ENCODE measurements at regions not wholly inside any gene's neighbourhood (a gene's known extent, or its start where the extent isn't known, plus 50 kb on each side); places are given as distances from the start of the nearest gene placed in this dataset.
"Not testable (repeated sequence)": the region's sequence is repeated elsewhere in the genome, so short reads cannot be mapped to it uniquely, and the experiment has no call there.

GRCh38 chr5:105213078-105213477 is 1650.5 kb upstream of the NUDT12 start:
- no peak for TF ChIP-seq POLR2AphosphoS5 (IDR thresholded peaks at IDR 0.05; ENCODE audit: borderline replicate concordance, low read depth, low read length)
- TF ChIP-seq EZH2 (IDR thresholded peaks at IDR 0.05), result no peak
- TF ChIP-seq FOXP2 (optimal IDR thresholded peaks at IDR 0.05; ENCODE audit: control extremely low read depth, extremely low read length, insufficient read depth), result no peak
- H3K27ac ChIP-seq, result no peak overlapping the region
- no peaks in the 10 kb centered on the region for H3K36me3 ChIP-seq (ENCODE audit: insufficient read depth, low read length)
- no peaks in the 10 kb centered on the region for H3K9me3 ChIP-seq (ENCODE audit: low read depth, low read length)
- no peak overlapping the region for H3K9ac ChIP-seq (ENCODE audit: insufficient read length)
- DNase-seq (ENCODE audit: low read depth, low spot score), result no peak
- H3K4me3 ChIP-seq, result no peak overlapping the region

GRCh38 chr5:105207066-105207465 is 1644.5 kb upstream of the NUDT12 start:
- no peak for DNase-seq (ENCODE audit: low read depth, low spot score)

GRCh38 chr5:105197531-105197930 is 1634.9 kb upstream of the NUDT12 start:
- Histone ChIP-seq H3K9ac (ENCODE audit: insufficient read length) (no peak overlapping the region), H3K4me3 (peak overlapping the region; percentile 1; the same call in 1 of the 2 replicates), H3K27ac (peak overlapping the region; percentile 58; the same call in 1 of the 2 replicates), H3K9me3 (ENCODE audit: low read depth, low read length) (no peaks in the 10 kb centered on the region), H3K36me3 (ENCODE audit: insufficient read depth, low read length) (no peaks in the 10 kb centered on the region)
- DNase-seq (ENCODE audit: low read depth, low spot score), result no peak
- TF ChIP-seq EZH2 (IDR thresholded peaks at IDR 0.05) (no peak), POLR2AphosphoS5 (IDR thresholded peaks at IDR 0.05; ENCODE audit: borderline replicate concordance, low read depth, low read length) (peak; percentile 41; the same call in 1 of the 2 replicates)

More at GRCh38 chr5:105207066-105207465, 1644.5 kb upstream of the NUDT12 start:
- H3K36me3 ChIP-seq (ENCODE audit: insufficient read depth, low read length), result no peaks in the 10 kb centered on the region
- no peak overlapping the region for H3K27ac ChIP-seq
- H3K4me3 ChIP-seq, result no peak overlapping the region
- H3K9me3 ChIP-seq (ENCODE audit: low read depth, low read length), result no peaks in the 10 kb centered on the region
- TF ChIP-seq FOXP2 (optimal IDR thresholded peaks at IDR 0.05; ENCODE audit: control extremely low read depth, extremely low read length, insufficient read depth) (no peak), POLR2AphosphoS5 (IDR thresholded peaks at IDR 0.05; ENCODE audit: borderline replicate concordance, low read depth, low read length) (no peak), EZH2 (IDR thresholded peaks at IDR 0.05) (no peak)
- H3K9ac ChIP-seq (ENCODE audit: insufficient read length), result no peak overlapping the region

GRCh38 chr5:105195765-105196164 is 1633.2 kb upstream of the NUDT12 start:
- DNase-seq (ENCODE audit: low read depth, low spot score), result no peak

GRCh38 chr5:105172918-105173317 is 1610.3 kb upstream of the NUDT12 start:
- Histone ChIP-seq H3K27ac (no peak overlapping the region), H3K4me3 (no peak overlapping the region), H3K9me3 (ENCODE audit: low read depth, low read length) (no peaks in the 10 kb centered on the region), H3K36me3 (ENCODE audit: insufficient read depth, low read length) (no peaks in the 10 kb centered on the region), H3K9ac (ENCODE audit: insufficient read length) (no peak overlapping the region)
- DNase-seq (ENCODE audit: low read depth, low spot score), result no peak
- TF ChIP-seq FOXP2 (optimal IDR thresholded peaks at IDR 0.05; ENCODE audit: control extremely low read depth, extremely low read length, insufficient read depth), result no peak
- TF ChIP-seq POLR2AphosphoS5 (IDR thresholded peaks at IDR 0.05; ENCODE audit: borderline replicate concordance, low read depth, low read length), result no peak
- no peak for TF ChIP-seq EZH2 (IDR thresholded peaks at IDR 0.05)

More at GRCh38 chr5:105195765-105196164, 1633.2 kb upstream of the NUDT12 start:
- Histone ChIP-seq H3K9ac (ENCODE audit: insufficient read length) (no peak overlapping the region), H3K36me3 (ENCODE audit: insufficient read depth, low read length) (no peaks in the 10 kb centered on the region), H3K27ac (no peak overlapping the region), H3K9me3 (ENCODE audit: low read depth, low read length) (no peaks in the 10 kb centered on the region), H3K4me3 (no peak overlapping the region)
- no peak for TF ChIP-seq FOXP2 (optimal IDR thresholded peaks at IDR 0.05; ENCODE audit: control extremely low read depth, extremely low read length, insufficient read depth)
- TF ChIP-seq POLR2AphosphoS5 (IDR thresholded peaks at IDR 0.05; ENCODE audit: borderline replicate concordance, low read depth, low read length), result no peak
- no peak for TF ChIP-seq EZH2 (IDR thresholded peaks at IDR 0.05)

GRCh38 chr5:105168806-105169205 is 1606.2 kb upstream of the NUDT12 start:
- Histone ChIP-seq H3K9ac (ENCODE audit: insufficient read length) (no peak overlapping the region), H3K27ac (no peak overlapping the region), H3K9me3 (ENCODE audit: low read depth, low read length) (no peaks in the 10 kb centered on the region), H3K4me3 (no peak overlapping the region), H3K36me3 (ENCODE audit: insufficient read depth, low read length) (no peaks in the 10 kb centered on the region)
- no peak for DNase-seq (ENCODE audit: low read depth, low spot score)
- no peak for TF ChIP-seq EZH2 (IDR thresholded peaks at IDR 0.05)
- TF ChIP-seq FOXP2 (optimal IDR thresholded peaks at IDR 0.05; ENCODE audit: control extremely low read depth, extremely low read length, insufficient read depth), result no peak
- no peak for TF ChIP-seq POLR2AphosphoS5 (IDR thresholded peaks at IDR 0.05; ENCODE audit: borderline replicate concordance, low read depth, low read length)

GRCh38 chr5:105167092-105167491 is 1604.5 kb upstream of the NUDT12 start:
- Histone ChIP-seq H3K4me3 (no peak overlapping the region), H3K36me3 (ENCODE audit: insufficient read depth, low read length) (no peaks in the 10 kb centered on the region), H3K9ac (ENCODE audit: insufficient read length) (no peak overlapping the region), H3K9me3 (ENCODE audit: low read depth, low read length) (no peaks in the 10 kb centered on the region), H3K27ac (no peak overlapping the region)
- DNase-seq (ENCODE audit: low read depth, low spot score), result no peak
- no peak for TF ChIP-seq POLR2AphosphoS5 (IDR thresholded peaks at IDR 0.05; ENCODE audit: borderline replicate concordance, low read depth, low read length)

GRCh38 chr5:105163547-105163946 is 1601.0 kb upstream of the NUDT12 start:
- TF ChIP-seq EZH2 (IDR thresholded peaks at IDR 0.05) (no peak), FOXP2 (optimal IDR thresholded peaks at IDR 0.05; ENCODE audit: control extremely low read depth, extremely low read length, insufficient read depth) (no peak), POLR2AphosphoS5 (IDR thresholded peaks at IDR 0.05; ENCODE audit: borderline replicate concordance, low read depth, low read length) (no peak)
- no peaks in the 10 kb centered on the region for H3K9me3 ChIP-seq (ENCODE audit: low read depth, low read length)
- no peaks in the 10 kb centered on the region for H3K36me3 ChIP-seq (ENCODE audit: insufficient read depth, low read length)
- DNase-seq (ENCODE audit: low read depth, low spot score), result no peak
- no peak overlapping the region for H3K27ac ChIP-seq
- H3K9ac ChIP-seq (ENCODE audit: insufficient read length), result no peak overlapping the region
- no peak overlapping the region for H3K4me3 ChIP-seq

- not testable (repeated sequence) for DNase-seq (ENCODE audit: low read depth, low spot score); H3K36me3 ChIP-seq (ENCODE audit: insufficient read depth, low read length); H3K9me3 ChIP-seq (ENCODE audit: low read depth, low read length); H3K4me3 ChIP-seq; H3K27ac ChIP-seq; H3K9ac ChIP-seq (ENCODE audit: insufficient read length)
Observed at GRCh38 chr5:105162557-105162956, 1600.0 kb upstream of the NUDT12 start.

Data from SK-N-MC (cell line).